NCI-H345 (cell line): ENCODE measurements at regions not wholly inside any gene's neighbourhood (a gene's known extent, or its start where the extent isn't known, plus 50 kb on each side); places are given as distances from the start of the nearest gene placed in this dataset.
"Not testable (repeated sequence)": the region's sequence is repeated elsewhere in the genome, so short reads cannot be mapped to it uniquely, and the experiment has no call there.

ENCODE experiments used
- DNase-seq: peaks from one replicate; lab custom pipeline; 2025; lab: John Stamatoyannopoulos, UW

DNA sequence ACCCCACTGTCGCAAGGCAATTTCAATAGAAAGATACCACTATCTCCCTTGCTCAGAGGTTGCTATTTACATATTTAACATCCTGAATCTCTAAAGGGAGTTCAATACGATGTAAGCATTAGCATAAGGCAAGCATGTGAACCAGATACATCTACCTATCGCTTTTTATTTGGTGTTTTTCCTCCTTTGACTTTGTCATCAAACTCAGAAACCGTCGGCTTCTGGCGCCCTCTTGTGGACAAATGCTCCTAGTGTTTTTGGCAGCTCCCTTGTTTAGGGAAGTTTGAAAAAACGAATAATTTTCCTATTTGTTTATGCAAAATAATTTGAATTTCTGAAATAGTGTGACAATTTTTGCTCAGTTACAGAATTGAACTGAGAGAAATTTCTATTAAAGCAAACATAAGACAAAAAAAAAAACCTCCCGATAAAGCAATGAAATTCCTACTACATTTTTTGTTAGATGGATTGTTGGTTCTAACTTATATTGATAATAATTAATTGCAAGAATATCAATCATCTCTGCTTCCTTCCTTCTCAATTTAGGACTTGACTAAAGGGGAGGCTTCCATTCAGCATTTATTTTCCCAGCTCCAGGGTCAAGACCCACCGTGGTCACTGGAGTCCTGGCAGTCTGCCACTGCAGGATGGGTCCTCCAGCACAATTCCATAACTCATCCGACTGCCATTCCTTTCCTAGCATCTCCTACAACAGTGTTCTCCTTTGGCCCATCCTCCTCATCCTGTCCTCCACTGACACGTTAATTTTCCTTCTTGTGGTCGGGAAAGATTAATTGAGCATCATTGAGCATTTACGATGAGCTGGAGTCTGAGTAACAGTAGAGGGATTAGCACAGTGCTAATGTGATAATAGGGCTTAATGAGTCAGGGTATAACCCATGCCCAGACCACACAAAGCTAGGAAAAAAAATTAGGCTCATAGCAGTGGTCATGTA is 131.8 kb upstream of the CHD1 start:
- peak; percentile 64 for DNase-seq

DNA sequence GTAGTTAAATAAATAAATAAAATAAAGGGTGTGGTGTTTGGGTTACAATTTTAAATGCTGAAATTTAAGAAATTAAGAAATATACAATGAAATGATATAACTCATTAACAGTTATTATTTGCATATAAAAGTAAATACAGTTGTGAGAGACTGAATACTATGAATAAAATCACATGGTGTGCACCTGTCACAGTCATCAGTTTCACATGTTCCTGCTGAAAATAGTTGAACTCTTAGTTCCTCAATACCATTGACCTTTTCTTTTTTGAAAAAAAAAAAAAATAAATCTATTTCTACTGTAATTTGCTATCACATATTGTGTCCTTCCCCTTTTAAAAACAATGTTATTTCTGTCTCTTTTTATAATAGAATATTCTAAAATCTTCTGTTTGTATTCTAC is 130.9 kb upstream of the CHD1 start:
- no peak for DNase-seq

DNA sequence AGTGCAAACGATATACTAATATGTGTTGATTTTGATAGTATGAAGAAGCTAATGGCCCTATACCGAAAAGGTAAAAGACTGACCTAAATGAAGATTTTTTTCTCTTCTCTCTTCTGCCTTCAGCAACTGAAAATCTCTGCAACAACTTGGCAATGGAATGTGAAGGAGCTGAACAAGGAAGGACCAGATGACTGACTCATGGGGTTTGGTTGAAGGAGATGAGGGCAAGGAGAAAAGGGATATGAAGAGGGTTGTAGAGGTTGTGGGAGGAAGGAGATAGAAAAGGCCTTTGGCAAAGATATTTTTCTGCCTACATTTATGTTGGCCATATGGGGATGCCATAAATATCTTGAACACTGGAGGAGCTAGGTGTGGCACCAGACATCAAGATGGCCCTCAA is 129.7 kb upstream of the CHD1 start:
- DNase-seq: no peak

DNA sequence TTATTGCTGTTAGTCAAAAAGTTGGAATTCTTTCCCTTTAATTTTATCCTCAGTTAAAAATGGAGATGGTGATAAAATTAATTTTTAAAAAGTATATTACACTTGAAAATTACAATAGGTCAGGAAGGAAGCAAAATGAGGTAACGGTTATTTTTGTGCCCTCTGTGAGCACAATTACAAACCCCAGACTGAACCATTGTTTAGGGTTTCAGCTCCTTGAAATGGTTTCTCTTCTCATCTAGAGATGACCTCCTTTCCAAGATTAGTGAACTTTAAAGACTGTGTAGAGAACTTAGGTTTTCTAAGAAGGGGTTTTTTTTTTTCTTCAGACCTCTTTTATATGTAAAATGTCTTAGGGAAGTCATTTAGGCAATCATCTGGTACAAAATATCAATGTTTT is 126.2 kb upstream of the CHD1 start:
- DNase-seq: no peak

DNA sequence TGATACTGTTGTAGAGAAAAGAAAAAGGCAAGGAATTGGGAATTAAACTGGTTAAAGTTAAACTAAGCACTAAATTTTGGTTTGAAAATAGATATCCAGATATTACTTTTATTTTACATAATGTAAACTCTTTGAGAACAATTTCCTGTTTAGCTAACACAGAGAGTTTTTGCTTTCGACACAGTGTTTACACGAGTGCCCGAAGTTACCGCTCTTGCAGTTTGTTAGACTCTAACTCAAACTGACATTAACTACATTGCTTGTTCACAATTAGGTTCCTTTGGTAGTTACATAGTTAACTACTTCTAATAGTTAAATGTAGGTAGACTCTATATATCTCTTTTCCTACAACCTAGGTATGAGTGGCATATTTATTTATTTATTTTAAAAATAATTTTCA is 117.1 kb upstream of the CHD1 start:
- no peak for DNase-seq

DNA sequence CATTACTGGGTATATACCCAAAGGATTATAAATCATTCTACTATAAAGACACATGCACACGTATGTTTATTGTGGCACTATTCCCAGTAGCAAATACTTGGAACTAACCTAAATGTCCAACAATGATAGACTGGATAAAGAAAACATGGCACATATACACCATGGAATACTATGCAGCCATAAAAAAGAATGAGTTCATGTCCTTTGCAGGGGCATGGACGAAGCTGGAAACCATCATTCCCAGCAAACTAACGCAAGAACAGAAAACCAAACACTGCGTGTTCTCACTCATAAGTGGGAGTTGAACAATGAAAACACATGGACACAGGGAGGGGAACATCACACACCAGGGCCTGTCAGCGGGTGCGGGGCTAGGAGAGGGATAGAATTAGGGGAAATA is 114.5 kb upstream of the CHD1 start:
- DNase-seq: not testable (repeated sequence)

DNA sequence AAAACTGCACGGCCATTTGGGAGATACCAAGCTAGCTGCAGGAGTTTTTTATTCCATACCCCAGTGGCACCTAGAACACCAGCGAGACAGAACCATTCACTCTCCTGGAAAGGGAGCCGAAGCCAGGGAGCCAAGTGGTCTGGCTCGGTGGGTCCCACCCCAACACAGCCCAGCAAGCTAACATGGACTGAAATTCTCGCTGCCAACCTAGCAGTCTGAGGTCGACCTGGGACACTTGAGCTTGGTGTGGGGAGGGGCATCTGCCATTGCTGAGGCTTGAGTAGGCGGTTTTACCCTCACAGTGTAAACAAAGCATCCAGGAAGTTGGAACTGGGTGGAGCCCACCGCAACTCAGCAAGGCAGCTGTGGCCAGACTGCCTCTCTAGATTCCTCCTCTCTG is 108.9 kb upstream of the CHD1 start:
- DNase-seq: no peak

DNA sequence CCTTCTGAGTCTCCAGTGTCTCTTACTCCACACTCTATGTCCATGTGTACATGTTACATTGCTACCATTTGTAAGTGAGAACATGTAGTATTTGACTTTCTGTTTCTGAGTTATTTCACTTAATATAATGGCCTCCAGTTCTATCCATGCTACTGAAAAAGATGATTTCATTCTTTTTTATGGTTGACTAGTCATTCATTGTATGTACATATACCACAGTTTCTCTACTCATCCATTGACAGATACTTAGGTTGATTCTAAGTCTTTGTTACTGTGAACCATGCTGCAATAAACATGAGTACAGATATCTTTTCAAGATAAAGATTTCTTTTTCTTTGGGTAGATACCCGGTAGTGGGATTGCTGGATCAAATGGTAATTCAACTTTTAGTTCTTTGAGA is 107.1 kb upstream of the CHD1 start:
- no peak for DNase-seq

DNA sequence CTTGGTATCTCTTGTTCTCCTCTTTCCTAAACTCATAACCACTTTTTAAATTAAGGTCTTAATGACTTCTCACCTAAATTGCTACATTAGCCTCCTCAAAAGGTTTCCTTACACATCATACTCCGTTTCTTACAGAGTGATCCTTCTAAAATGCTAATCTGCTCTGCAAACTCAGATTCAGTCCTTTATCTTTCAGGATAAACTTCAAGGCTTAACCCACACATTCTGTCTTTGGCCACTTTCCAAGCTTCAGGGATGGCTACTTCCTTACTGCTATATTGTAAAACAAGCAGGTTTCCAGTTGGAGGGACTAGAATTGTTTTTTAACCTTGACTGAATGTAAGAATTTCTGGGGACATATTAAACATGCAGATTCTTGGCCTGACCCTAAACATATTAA is 105.5 kb upstream of the CHD1 start:
- DNase-seq: no peak

DNA sequence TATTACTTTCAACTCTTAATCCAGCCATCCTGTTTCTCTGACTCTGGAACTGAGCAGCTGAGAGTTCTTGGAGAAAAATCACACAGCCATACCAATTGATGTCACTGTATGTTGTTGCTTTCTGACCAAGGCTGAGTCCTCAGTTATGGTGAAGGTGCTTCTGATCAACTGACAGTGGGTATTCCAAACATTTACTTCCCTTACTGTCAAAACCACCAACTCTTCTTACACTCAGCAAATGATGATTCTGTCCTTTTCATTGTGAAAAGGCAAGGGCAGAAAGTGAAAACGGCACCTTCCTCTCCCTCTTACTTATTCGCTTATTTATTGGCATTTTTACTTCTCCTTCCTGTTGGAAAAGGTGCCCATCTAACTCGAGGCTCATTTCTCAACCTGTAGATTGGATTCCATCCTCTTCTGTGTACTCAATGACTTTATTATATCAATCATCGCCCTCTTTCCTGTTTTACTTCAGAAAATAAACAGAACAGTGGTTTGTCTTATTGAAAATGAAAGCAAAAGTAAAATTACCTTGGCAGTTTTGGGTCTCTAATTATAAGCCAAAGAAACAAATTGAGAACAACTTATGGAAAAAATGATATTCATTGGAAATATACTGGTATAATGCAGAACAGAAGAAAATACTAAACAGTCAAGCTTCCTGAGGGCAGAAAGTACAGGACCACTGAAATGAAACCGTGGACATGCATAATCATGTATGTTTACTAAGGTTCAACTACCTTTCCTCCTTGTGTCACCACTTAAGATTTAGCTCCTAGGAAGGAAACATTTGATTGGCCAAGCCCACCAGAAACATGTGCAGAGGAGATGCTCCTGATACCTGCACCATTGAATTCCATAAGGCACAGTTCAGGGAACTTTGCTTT is 104.5 kb upstream of the CHD1 start:
- DNase-seq: no peak

DNA sequence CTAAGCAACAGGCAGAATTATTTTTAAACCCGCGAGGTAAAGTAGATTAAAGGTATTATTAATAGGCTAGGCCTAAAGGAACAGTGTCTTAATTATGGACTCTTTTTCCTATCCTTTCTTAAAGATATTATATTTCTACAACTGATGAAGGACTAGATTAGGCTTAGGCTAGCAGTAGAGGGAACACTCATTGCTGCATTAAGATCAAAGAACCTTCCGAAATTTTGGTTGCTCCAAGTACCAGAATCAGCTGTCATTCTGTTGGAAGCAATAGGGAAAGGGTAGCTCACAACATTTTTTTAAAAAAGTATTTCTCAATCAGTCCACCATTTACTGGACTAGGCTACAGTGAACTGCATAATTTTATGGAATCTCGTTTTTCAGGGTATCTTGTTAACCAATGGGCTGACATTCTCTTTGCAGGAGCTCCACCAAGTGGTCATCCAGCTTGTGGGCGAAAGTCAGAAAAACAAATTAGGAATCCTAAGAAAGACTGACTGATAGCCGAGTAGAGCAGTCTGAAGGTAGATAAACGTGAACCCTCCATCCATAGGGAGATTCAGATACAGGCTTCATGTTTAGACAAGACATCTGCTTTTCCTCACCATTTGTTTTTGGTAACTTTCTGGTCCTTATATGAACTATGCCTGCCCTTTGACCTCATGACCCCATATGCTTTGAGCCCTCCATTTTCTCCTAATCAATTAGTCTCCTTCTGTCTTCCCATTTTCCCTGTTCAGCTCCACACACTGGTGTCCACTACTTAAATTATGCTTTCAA is 103.6 kb upstream of the CHD1 start:
- DNase-seq: peak; percentile 2

DNA sequence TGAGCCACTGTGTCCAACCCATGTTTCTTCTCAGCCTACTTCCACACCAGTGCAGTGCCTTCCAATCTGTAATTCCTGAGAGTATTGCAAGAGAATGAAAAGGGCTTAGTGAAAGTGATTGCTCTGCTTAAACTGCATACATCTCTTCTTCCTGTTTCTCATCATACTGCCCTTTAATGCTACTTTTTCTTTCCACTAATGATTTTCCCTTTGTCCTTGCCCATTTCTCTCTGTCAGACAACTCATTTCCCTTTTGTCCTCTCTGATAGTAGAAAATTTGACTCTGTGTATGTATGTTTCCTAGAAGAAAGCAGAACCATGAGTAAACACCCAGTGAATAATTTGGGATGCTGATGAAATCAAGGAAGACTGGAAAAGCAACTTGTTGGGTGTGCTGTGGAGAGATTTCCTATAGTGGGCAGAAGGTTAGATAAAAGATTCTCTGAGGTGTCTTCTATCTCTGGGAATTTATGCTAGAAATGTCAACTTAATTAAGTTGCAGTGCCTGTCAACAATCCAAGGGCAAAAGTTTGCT is 102.2 kb upstream of the CHD1 start:
- DNase-seq: no peak

DNA sequence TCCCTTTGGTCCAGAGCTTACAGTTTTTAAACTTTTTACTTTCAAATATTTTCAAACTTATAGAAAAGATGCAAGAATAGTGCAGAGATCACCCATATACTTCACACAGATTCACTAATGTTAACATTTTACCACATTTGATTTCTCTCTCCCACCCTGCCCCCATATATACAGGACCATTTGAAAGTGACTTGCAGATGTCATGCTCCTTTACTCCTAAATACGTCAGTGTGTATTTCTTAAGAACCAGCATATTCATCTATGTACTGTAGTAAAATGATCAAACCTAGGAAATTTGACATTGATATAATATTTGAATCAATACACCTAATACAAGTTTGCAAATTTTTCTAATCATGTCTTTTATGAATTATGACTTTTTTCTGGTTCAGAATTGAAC is 100.4 kb upstream of the CHD1 start:
- no peak for DNase-seq

DNA sequence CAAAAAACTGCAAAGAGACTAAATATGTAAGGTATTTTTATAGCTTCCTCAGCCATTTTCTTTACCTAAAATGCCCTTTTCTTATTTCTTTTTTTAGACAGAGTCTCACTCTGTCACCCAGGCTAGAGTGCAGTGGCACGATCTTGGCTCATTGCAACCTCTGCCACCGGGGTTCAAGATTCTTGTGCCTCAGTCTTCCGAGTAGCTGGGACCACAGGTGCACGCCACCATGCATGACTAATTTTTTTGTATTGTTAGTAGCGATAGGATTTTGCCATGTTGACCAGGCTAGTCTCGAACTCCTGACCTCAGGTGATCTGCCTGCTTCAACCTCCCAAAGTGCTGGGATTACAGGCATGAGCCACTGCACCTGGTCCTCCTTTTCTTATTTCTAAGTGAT is 99.4 kb upstream of the CHD1 start:
- DNase-seq: not testable (repeated sequence)

DNA sequence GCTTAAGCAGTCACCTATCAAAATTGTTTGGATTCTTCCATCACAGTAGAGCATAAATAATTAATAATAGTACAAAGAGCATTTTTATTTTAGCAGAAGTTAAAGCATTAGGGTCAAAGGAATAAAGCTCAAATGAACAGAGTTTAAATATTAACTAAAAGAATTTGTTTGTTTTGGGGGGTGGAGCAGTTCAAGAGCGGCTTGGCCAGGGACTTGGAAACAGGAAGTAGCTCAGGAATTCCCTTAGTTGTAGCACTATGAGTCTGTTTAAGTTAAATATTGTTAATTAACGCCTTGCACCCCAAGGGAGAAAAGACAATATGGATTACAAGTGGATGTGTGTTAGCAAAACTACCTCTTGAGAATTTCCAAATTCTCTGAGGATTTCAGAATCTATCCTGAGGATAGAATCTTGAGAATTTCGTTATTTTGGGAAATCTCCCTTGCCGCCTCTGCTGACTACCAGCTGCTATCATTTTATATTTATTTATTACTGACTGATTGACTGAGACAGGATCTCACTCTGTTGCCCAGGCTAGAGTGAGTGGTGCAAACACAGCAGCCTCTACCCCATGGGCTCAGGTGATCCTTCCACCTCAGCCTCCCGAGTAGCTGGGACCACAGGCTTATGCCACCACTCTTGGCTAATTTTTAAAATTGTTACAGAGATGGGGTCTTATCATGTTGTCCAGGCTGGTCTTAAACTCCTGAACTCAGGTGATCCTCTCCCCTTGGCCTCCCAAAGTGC is 96.7 kb upstream of the CHD1 start:
- no peak for DNase-seq

DNA sequence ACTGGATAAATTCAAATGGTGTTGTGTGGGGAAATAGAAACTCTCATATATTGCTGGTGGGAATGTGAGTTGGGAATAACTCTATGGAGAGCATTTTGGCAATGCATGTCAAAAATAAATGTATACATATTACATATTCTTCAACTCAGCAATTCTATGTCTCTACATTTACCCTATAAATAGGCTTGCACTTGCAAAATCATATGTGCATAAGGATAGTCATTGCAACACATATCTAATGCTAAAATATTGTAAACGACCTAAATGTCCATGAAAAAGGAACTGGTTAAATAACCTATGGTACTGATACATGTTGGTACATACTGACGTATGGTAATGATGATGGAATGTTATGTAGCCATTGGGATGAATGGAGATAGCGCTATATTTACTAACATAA is 94.5 kb upstream of the CHD1 start:
- no peak for DNase-seq

DNA sequence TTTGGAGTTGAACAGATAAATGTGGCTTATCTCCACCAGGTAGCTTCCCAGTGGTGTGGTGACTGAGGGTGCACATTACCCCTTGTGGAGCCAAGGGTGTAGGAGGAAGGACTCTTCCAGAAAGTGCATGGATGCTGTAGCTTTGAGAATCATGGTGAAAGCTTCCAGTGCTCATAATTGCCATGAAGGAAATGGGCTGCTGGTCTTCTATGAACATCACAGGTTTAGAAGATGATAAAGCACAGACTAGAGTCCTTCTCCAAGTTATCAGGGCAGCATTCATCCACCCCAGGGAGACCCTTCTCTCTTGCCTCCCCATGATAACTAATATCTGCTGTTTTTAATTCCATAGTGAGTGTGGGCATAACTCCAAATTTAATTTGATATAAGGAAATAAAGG is 93.4 kb upstream of the CHD1 start:
- no peak for DNase-seq

DNA sequence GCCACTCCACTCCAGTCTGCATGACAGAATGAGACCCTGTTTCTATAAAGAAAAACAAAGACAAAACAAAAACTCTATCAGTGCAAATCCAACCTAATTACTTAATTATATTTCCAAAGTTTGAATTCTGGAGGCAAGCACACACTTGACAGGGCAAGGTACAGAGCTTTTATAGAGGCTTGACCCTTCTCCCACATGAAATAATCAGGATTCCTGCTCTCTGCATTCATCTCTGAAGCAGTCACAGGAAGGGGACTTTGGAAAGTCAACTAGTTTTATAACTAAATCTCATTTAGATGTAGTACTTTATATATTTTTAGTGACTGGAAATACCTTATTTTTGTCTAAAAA is 91.9 kb upstream of the CHD1 start:
- no peak for DNase-seq

DNA sequence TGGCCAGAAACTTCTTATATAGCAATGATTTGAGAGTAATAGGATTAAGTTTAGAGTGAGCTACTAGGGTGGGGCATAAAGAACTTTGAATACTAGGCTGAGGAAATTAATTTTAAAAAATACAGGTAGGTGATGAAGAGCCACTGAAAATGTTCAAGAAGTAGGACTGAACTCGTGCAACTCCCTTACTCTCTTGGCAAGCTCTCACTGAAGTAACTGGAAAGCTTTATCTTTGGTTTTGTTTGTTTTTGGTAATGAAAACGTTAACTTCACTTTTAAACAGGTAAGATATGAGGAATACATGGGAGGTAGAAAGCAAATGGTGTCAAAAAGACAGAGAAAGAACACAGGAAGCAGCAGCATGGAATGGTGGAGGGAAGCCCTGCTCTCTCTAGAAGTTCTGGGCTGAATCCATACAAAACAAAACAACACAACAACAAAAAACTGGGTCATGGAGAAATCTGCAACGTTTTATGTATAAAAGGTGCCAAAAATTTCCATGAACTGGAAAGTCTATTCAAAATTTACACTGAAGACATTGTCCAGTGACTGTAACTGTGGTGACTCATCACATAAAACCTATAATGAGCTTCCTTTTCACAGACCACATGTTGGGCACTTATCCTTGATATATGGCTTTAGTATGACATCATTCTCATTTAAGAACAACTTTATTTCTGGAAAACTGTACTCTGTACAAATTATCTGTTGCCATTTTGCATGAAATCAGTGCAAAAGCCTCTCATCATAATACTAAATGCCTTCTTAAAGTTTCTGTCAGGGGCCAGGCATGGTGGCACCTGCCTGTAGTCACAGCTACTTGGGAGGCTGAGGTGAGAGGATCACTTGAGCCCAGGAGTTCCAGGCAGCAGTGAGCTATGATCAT is 91.2 kb upstream of the CHD1 start:
- DNase-seq: peak; percentile 22

DNA sequence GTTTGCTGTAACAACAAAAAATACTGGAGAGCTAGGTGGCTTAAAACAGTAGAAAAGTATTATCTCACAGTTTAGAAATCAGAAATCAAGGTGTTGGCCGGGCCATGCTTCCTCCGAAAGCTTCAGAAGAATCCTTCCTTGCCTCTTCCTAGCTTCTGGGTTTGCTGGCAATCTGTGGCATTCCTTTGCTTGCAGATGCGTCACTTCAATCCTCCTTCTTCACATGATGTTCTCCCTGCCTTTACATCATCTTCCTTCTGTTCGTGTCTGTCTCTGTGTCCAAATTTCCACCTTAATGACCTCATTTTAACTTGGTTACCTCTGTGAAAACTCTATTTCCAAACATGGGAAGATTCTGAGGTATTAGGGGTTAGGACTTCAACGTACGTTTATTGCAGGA is 90.4 kb upstream of the CHD1 start:
- no peak for DNase-seq
